GM21390 (cell line): ENCODE measurements at regions not wholly inside any gene's neighbourhood (a gene's known extent, or its start where the extent isn't known, plus 50 kb on each side); places are given as distances from the start of the nearest gene placed in this dataset.
"Not testable (repeated sequence)": the region's sequence is repeated elsewhere in the genome, so short reads cannot be mapped to it uniquely, and the experiment has no call there.

Experiments
- ATAC-seq: cut with Tn5 transposase; IDR thresholded peaks from one replicate; pipeline ENCODE4 v1.9.1; 2021; ENCODE audit not compliant: unreplicated experiment

DNA sequence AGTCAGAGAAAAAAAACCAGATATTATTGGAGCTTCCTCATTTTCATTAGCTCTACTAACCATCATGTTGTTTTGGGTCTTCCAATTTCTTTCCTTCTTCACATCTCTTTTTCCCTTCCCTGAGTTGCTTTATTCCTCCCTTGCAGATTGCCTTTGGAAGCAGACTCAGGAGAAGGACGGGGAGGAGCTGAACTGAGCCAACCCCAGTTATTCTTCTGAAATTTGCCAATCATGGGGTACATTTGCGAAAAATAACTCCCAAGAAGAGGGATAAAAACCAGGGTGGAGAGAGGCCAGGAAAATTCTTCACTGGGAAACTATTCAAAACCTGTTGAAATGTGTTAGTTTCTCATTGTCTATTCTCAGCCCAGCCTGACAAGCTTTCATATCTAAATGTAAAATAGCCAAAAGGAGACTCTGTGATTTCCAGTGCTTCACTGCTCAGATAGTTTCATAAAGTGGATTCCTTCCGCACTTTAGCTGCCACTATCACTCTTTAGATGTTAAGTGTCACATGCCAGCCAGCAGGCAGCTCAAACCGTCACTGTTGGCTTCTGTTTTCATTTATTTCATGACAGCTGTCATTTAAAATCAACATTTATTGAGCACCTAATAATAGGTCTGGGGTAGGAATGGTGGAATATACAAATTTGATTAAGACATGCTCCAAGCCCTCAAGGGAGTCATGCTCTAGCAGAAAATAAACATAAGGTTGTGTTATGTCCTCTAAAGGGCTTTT lies 204.5 kb downstream of the SREK1 start:
- ATAC-seq, result no peak

DNA sequence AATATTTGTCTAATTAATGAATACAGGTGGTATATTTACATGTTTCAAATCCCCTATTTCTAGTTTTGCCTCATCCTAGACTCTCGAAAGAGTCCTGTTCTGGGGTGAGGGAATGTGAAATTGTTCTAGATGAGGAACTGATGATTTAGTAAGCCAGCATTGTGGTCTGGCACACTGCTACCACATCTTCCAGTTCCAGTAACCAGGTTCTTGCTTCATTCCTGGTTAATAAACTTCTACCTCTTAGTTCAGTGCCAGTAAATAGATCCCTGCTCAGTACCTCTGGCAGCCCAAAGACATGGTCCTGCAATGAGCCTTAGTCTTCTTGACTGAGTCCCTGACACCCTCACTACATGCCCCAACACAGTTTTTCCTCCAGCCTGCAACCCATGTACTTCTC lies 207.7 kb downstream of the SREK1 start:
- ATAC-seq, result no peak

DNA sequence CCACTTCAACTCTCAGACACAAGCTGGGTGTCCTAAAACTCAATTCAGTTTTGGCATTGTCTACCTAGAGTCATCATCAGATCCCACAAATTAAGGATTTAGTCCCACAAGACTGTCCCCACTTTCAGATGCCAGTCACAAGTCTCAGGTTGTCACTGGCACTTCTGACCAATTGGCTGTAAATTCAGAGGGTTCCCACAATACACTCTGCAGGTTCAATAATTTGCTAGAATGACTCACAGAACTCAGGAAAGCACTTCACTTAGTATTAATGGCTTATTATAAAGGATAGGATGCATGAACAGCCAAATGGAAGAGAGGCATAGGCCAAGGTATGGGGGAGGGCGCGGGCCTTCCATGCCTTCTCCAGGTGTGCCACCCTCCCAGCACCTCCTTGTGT lies 209.1 kb downstream of the SREK1 start:
- ATAC-seq, result no peak

DNA sequence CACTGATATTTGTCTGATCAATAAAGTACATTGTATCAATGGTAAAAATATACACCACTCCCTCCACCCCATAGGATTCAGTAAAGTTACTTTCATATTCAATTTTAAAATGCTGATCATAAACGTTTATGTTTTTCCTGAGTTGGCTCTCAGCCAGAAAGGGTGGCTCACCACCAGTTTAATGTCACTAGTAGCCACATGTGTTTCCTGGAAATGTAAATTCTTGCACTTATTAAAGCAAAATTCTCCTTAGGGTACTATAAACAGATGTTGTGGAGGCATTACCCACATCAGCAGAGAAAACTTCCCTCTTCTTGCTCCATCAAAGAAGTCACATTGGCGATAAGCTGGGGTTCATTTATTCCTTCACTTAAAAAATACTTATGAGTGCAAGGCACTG lies 210.3 kb downstream of the SREK1 start:
- ATAC-seq, result no peak

DNA sequence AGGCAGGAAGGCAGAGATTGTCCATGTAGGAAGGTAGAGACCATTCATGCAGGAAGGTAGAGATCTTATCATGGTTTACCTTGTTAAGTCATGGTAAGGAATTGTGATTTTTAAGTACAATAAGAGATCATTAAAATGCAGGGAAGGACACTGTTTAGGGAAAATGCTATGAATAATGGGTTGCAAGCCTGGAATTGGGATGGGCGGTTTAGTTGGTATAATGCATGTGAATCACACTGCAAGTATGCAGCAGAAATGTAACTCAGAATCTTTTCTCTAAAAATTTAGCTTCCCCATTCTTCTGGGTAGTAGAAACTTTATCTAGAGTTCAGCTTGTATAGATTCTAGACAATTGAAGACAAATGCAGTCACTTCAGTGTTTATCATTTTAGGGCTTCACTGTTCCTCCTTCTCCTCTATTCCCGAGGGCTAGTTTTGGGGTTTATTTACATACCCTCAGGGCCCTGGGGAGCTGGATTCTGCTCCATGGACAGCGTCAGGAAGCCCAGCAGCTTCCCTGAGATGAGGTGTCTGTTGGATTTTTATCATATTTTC lies 212.0 kb downstream of the SREK1 start:
- ATAC-seq, result no peak

DNA sequence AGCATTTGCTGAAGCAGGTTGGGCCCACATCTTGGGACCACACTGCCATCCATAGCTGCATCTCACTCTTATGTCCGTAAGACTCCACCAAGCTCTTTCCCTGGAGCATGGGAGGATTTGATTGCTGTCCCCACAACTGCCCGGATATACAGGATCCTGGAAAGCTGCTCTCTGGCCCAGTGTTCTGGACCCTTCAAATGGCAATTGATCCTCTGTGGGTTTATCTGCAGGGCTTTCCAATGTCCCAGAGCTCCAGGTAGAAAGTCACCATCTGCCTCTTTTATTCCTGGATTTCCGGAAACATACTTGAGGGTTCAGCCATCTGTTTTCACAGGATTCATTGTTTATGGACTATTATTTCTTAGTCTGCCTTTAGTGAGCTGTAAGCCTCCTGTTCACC lies 214.6 kb downstream of the SREK1 start:
- no peak for ATAC-seq

DNA sequence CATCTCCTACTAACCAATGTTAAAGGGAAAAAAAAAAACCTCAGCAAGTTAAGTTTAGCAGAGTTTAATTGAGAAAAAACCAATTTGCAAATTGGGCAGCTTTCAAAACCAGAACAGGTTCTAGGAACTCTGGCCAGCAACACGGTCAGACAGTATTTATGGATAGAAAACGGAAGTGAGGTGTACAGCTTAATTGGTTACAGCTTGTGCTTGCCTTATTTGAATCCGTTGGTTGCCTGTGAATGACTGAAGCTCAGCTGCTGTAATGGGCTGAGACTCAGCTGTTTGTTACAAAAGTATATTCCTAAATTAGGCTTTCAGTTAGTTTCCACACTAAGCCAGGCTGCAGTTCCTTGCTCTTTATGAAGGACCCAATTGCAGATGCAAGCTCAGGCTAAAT lies 217.0 kb downstream of the SREK1 start:
- no peak for ATAC-seq

DNA sequence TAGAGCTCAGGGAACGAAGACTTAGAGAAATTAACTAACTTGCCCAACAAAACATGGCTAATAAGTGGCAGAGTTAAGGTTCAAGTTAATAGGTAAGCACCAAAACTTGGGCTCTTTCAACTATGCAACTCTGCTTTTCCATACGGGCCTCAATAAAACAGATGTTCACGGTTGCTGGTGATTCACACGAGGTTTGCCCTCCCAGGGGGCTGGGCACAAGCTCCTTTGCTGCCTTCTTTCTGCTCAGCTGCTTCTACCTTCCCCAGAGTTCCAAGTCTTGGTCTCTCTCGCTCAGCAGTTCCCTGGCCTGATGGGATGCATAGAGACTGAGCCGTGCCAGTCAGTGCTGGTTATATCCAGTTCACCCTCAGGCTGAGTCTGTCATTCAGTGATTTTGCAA lies 217.9 kb downstream of the SREK1 start:
- ATAC-seq, result no peak

DNA sequence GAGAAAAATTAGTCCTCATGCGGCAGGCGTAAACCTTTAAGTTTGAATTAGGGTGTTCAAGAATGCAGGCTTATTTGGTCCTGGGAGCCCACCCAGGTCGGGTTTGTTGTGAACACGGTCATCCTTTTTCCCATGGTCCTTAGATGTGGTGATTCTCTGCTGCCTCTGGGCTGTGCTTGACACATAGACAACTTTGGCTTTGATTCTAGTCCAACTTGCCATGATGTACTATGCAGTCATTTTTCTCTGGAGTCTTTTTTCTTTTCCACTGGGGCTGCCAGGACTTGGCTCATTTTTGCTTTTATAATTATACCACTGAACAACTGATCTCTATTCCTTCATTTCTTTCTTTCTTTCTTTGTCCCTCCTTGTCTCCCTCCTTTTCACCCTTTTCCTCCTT lies 218.6 kb downstream of the SREK1 start:
- no peak for ATAC-seq

DNA sequence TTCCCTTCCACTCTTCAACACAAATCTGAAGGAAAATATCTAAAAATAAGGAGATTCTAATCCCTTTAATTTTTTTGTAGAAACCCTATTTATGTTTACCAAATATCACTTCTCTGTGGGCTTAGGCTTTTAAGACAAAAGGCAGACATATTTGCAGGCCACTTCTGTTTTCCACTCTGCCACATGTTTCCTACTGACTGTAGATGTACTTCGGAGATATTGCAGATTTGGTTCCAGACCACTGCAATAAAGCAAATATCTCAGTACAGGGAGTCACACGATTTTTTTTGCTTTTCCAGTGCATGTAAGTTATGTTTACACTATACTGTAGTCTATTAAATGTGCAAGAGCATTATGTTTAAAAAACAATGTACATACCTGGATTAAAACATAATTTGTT lies 219.0 kb downstream of the SREK1 start:
- no peak for ATAC-seq

DNA sequence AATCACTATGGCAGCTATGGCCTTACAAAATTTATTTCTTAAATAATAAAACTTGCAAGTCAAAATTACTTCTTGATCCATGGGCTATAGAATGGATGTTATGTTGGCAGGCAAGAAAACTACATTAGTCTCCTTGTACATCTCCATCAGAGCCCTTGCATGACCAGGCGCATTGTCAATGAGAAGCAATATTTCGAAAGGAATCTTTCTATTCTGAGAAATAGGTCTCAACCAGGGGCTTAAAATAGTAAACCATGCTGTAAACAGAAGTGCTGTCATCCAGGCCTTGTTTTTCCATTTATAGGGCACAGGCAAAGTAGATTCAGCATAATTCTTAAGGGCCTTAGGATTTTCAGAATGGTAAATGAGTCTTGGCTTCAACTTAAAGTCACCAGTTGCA lies 220.1 kb downstream of the SREK1 start:
- no peak for ATAC-seq

DNA sequence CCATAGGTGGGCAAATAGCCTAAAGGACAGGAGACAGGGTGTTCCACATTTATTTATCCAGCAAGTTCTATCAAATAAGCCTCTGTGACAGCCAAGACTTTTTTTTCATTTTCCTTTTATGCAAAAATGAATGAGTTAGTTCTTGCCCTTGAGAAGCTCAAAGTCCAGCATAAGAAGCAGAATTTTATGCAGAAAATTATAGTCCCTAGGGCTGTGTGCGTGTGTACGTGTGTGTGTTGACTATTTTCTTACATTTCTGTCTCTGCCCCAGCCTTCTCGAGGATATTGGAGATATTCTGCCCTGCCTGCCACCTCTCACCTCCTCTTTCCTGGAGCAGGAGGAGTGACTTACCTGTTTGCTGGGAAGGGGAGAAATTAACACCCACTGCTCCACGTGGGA lies 221.9 kb downstream of the SREK1 start:
- ATAC-seq, result no peak

DNA sequence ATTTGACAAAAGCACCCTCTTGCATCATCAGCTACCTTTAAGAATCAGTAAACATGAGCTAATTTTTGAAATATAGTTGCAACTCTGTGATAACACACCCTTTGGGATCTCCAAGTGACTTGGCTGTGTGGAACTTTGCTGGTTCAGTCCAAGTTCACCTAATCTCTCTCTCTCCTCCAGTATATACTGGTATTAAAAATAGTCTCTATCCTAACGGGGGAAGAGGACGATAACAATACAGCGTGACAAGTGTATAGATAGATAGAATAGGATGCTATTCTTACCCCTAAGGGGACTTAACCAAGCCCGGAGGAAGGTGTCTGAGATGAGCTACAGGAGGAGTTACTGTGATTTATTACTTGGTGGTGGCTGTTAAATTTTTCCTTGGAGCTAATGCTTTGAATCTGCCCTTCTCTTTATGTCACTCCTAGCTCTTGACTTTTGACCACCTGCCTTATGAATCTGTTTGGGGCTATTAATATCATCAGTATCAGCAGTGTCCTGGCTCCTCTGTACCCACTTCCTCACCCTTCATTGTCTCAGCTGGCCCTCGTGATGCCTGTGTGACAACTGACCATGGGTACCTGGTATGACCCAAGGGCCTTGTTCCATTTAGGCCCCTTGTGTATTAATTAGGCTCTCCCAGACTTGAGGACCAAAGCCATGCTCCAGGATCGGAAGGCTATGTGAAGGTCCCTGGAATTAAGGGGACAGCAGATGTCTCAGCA lies 223.9 kb downstream of the SREK1 start:
- ATAC-seq, result no peak

DNA sequence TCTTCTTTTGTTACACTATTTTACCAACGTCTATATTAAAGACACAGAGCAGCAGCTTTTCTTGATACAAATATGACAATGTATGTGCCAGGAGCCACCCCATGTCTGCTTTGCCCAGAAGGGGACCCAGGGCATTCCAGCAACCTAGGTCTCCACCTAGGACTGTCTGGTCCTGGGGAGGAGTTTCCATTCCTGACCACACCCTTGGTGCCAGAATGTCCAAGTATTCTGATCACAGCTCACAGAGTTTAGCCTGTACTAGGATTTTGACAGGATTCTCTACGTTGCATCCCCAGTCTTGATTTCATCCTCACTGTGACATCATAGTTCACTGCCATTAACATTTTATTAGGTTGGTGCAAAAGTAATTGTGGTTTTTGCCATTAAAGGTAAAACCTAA lies 224.7 kb downstream of the SREK1 start:
- ATAC-seq, result no peak

DNA sequence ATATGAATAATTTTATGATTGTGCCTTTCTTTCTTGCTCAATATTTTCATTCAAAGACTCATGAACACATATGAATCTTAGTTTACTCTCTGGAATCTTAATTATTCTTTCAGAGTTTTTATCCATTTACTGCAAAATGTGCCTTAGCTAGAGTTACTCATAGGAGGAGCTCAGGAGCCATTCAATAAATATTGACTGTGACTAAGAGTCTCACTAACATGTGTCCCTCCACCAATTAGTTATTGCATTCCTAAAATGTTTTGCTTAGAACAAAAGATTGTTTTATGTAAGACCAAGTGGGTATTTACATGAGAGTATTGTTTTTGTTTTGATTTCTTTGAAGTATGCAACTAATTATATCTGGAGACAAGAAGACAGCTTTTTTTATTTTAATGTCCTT lies 218.4 kb upstream of the MAST4 start:
- no peak for ATAC-seq

DNA sequence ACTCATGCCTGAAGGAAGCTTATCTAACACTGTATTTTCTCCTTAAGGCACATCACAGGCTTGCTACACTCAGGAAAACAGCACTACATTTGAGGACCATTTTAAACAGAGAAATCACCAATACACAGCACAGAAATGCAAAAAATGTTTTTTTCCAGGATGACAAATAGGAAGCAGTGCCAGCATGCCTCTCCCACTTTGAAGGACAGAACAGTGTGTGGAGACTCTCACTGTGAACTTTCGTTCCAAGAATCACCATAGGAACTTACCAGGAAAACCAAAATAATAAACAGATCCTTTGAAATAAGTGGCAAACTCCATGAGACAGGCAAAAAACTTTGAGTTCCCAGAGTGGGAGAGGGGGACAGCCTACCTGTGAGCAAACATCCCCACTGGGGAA lies 217.8 kb upstream of the MAST4 start:
- no peak for ATAC-seq

DNA sequence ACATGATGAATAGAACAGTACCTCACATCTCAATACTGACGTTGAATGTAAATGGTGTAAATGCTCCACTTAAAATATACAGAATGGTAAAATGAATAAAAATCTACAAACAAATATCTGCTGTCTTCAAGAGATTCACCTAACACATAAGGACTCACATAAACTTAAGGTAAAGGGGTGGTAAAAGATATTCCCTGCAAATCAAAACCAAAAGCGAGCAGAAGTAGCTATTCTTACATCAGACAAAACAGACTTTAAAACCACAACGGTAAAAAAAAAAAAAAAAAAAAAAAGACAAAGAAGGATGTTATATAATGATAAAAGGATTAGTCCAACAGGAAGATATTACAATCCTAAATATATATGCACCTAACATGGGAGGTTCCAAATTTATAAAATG lies 214.0 kb upstream of the MAST4 start:
- no peak for ATAC-seq

DNA sequence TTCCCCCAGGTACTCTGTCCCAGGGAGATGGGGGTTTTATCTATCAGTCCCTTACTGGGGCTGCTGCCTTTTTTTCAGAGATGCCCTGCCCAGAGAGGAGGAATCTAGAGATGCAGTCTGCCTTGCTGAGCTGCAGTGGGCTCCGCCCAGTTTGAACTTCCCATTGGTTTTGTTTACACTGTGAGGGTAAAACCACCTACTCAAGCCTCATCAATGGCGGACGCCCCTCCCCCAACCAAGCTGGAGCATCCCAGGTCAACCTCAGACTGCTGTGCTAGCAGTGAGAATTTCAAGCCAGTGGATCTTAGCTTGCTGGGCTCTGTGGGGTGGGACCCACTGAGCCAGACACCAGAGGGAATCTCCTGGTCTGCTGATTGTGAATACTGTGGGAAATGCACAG lies 191.0 kb upstream of the MAST4 start:
- ATAC-seq, result not testable (repeated sequence)

DNA sequence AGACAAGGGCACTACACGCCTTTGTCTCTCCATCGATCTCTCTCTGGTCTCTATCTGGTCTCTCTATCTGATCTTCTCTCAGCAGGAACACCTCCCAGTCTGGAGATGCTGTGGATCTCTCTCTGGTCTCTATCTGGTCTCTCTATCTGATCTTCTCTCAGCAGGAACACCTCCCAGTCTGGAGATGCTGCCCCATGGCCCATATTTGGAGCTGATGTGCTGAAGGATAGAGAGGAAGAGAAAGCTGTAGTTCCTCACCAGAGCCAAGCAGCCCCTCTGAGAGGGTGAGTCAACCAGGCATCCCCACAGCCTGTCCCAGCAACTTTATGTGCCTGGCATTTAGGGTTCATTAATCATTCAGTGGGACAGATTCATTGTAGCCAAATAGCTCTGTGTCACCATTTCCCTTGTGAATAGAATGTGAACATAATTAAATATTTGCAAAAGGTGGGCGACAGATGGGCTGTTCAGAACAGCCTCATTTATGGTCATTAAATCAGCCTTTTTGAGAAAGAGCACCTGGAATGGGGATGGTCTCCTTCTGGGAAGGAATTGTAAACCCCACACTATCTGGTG lies 189.3 kb upstream of the MAST4 start:
- ATAC-seq, result no peak

DNA sequence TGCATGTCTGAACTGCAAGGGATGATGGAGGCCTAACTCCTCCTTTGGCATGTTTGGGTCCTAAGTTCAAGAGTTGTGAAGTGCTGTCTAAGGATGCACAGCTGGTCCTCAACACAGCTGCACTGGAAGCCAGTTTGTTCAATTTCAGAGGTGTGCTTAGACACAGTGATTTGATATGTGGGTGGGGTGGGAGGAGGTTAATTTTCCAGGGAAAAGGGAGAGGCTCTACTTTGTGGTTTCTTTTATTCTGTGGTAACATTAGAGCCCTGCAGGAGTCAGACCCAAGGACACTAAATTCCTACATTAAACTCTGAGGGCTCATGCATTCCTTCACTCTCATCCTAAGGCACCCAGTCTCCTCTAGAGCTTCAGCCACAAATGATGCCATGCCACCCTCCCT lies 188.4 kb upstream of the MAST4 start:
- no peak for ATAC-seq

DNA sequence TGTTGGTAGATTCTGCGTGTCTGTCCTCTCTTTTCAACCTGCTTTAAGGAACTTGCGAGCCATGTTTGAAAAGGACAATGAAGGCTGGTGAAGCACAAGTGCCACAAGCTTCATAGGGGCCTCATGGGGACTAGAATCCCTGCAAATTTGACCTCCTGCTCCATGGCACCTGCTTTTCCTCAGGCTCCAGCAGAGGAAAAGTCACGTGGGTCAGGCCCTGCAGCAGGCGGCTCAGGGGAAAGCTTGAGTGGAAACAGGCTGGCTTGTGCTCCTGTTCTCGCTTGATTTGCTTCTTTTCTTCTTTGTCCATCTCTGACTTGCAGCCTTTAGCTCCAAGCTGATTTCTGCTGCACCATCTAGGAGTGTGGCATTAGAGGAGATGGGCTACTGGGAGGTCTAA lies 187.6 kb upstream of the MAST4 start:
- ATAC-seq, result no peak

DNA sequence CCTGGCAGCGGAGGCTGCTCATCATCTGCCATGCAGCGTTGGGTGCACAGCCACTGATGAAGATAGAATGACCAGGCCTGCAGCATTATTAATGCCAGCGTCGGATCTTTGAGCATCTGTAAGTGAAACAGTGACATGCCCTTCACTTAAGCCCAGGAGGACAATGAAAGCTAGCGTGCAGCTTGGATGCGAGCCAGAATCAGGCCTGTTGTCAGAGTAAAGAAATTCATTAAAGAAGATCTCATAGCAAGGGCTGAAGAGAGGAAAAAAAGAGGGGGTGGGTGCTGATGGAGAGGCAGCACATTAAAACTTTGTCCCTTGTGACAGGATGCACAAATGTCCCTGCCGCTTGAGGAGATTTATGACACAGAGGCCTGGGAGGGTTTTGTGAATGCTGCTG lies 186.1 kb upstream of the MAST4 start:
- no peak for ATAC-seq
